Upper lobe of right lung (tissue), 1 donor: ENCODE measurements at regions not wholly inside any gene's neighbourhood (a gene's known extent, or its start where the extent isn't known, plus 50 kb on each side); places are given as distances from the start of the nearest gene placed in this dataset.
A peak's percentile ranks its signal among the peaks of the same experiment; 100 is the strongest.

Experiments used
- ATAC-seq: fragments of 200-7000 bp; cut with Tn5 transposase; one replicate; pipeline ENCODE4 v1.9.1; 2020; ENCODE audit warnings: mild to moderate bottlenecking, moderate library complexity
- DNase-seq: peaks from one replicate; pipeline ENCODE4 v3.0.0-alpha.2; 2020
- H3K27ac ChIP-seq: fragments of 200-600 bp; one replicate; pipeline ENCODE4 v1.8.0; 2022
- H3K27me3 ChIP-seq: fragments of 200-600 bp; one replicate; pipeline ENCODE4 v1.8.0; 2022; ENCODE audit warnings: mild to moderate bottlenecking
- H3K36me3 ChIP-seq: fragments of 200-600 bp; one replicate; pipeline ENCODE4 v1.8.0; 2022
- H3K4me1 ChIP-seq: fragments of 200-600 bp; one replicate; pipeline ENCODE4 v1.8.0; 2022
- H3K4me3 ChIP-seq: fragments of 200-600 bp; one replicate; pipeline ENCODE4 v1.8.0; 2022; ENCODE audit warnings: mild to moderate bottlenecking
- H3K9me3 ChIP-seq: fragments of 200-600 bp; one replicate; pipeline ENCODE4 v1.8.0; 2022
- intact Hi-C: fragments of 100-400 bp; cut with DNase I; formaldehyde crosslinking; loops from one replicate; pipeline ENCODE4 v1.11.0; 2022
- TF ChIP-seq, protein P1 (sequence below): fragments of 200-600 bp; IDR thresholded peaks from one replicate; pipeline ENCODE4 v1.8.0; 2022; ENCODE audit warnings: antibody characterized with exemption
- donor health status: DM: no; HTN: yes; CAD: no; lungs with severe emphysema.

DNA sequence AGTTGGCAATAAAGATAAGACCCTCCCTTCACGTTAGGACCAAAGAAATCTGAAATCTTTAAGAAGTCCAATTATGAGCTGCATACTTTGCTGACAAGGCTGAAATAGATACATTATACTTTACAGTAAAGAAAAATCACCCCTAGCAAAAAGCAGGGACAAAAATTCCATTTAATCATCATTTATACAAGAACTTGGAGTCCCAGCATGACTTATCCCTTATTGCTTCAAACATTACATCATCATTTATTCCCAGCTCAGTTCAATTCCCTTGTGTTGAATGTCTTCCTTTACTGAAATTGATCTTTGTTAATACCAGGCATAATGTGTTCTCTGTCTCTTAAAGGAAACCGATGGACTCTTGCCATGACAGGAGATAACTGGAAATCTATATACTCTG is 449.6 kb upstream of the CCDC196 start:
- Histone ChIP-seq H3K36me3 (no peaks in the 10 kb centered on the region), H3K27ac (no peak overlapping the region), H3K9me3 (no peaks in the 10 kb centered on the region), H3K4me3 (no peak overlapping the region), H3K27me3 (no peaks in the 10 kb centered on the region), H3K4me1 (no peaks in the 10 kb centered on the region)
- TF ChIP-seq, protein P1, sequence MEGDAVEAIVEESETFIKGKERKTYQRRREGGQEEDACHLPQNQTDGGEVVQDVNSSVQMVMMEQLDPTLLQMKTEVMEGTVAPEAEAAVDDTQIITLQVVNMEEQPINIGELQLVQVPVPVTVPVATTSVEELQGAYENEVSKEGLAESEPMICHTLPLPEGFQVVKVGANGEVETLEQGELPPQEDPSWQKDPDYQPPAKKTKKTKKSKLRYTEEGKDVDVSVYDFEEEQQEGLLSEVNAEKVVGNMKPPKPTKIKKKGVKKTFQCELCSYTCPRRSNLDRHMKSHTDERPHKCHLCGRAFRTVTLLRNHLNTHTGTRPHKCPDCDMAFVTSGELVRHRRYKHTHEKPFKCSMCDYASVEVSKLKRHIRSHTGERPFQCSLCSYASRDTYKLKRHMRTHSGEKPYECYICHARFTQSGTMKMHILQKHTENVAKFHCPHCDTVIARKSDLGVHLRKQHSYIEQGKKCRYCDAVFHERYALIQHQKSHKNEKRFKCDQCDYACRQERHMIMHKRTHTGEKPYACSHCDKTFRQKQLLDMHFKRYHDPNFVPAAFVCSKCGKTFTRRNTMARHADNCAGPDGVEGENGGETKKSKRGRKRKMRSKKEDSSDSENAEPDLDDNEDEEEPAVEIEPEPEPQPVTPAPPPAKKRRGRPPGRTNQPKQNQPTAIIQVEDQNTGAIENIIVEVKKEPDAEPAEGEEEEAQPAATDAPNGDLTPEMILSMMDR = no peak
- ATAC-seq = no peak
- intact Hi-C loops = no loop called here
- no peak for DNase-seq

DNA sequence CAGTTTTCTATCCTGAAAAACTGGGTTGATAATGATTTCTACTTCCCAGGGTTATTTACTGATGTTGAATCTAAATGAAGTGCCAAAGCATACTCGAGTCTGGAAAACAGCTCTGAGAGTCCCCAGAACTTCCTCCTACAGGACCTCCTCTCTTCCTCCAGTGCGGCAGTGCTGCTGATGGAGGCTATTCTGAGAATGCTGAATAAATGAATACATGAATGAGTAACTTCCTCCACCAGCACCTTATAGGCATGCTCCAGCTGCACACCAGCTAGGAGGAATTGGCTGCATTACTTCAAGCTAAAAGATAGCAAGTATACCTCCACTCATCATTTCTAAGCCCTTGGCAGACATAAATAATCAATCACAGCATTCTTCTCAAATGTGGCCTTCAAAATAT is 448.8 kb upstream of the CCDC196 start:
- H3K9me3 ChIP-seq = no peaks in the 10 kb centered on the region
- intact Hi-C loops = no loop called here
- no peak for ATAC-seq
- no peak for DNase-seq
- H3K4me1 ChIP-seq = no peaks in the 10 kb centered on the region
- no peaks in the 10 kb centered on the region for H3K27me3 ChIP-seq
- TF ChIP-seq, protein P1 = no peak
- no peak overlapping the region for H3K4me3 ChIP-seq
- H3K36me3 ChIP-seq = no peaks in the 10 kb centered on the region
- no peak overlapping the region for H3K27ac ChIP-seq

DNA sequence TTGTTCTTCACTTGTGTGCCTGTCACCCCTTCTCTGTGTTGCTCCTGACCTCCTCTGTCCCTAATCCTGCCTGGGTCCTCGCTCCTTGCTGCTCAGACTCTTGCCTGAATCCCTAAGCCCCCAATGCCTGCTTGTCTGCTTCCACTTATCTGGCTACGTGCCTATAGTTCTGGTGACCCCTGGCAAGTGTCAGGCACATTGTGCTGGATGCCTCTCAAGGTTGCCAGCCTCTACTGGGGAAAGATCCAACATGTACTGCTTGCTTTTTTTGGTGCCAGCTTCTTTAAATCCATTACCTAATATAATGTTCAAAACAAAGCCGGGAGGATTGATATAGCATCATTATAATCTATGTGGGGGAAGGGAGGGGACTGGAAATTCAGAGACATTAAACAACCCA is 448.0 kb upstream of the CCDC196 start:
- Histone ChIP-seq H3K36me3 (no peaks in the 10 kb centered on the region), H3K27me3 (no peaks in the 10 kb centered on the region), H3K4me1 (no peaks in the 10 kb centered on the region), H3K27ac (no peak overlapping the region), H3K9me3 (no peaks in the 10 kb centered on the region), H3K4me3 (no peak overlapping the region)
- TF ChIP-seq, protein P1 = no peak
- ATAC-seq (no peak), DNase-seq (no peak)
- intact Hi-C loops = no loop called here

DNA sequence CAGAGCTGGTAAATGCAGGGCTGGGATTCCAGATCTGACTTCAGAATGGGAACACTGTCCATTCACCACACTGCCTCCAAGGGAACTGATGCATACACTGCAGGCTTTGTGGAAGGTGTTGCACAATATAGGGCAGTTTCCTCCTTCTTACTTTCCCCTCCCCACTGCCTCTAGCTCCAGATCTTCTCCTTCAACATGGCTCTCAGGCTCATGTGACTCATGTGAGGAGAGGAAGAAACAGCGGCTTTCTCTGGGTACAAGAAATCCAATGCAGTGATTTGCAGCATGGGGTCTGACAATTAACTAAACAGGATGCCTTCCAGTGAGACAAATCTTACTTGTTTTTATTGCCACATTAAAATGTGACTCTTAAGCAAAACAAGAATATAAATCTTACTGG is 447.6 kb upstream of the CCDC196 start:
- intact Hi-C loops = no loop called here
- Histone ChIP-seq H3K36me3 (no peaks in the 10 kb centered on the region), H3K27me3 (no peaks in the 10 kb centered on the region), H3K4me3 (no peak overlapping the region), H3K9me3 (no peaks in the 10 kb centered on the region), H3K27ac (no peak overlapping the region), H3K4me1 (no peaks in the 10 kb centered on the region)
- ATAC-seq = peak; percentile 94
- TF ChIP-seq, protein P1 = no peak
- DNase-seq = no peak

DNA sequence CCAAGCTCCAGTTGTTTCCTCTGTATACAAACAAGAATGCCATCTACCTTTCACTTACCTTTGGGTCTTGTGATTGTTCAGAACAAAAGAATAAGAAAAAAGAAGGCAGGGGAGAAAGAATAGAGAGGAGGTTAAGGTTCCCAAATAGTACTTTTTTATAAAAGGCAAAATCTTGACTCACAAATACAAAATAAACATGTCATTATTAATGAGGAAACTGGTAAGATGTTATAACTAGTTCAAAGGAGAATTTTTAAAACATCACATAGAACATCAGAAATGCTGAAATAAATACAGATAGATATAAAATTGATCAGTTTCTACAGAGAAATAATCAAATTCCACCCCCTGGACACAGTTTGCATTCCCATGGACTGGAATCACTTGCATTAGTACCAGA is 446.7 kb upstream of the CCDC196 start:
- H3K27me3 ChIP-seq = no peaks in the 10 kb centered on the region
- H3K27ac ChIP-seq = no peak overlapping the region
- no peaks in the 10 kb centered on the region for H3K36me3 ChIP-seq
- intact Hi-C loops = no loop called here
- H3K9me3 ChIP-seq = no peaks in the 10 kb centered on the region
- no peak overlapping the region for H3K4me3 ChIP-seq
- no peaks in the 10 kb centered on the region for H3K4me1 ChIP-seq
- DNase-seq (no peak), ATAC-seq (no peak)
- TF ChIP-seq, protein P1 = no peak

DNA sequence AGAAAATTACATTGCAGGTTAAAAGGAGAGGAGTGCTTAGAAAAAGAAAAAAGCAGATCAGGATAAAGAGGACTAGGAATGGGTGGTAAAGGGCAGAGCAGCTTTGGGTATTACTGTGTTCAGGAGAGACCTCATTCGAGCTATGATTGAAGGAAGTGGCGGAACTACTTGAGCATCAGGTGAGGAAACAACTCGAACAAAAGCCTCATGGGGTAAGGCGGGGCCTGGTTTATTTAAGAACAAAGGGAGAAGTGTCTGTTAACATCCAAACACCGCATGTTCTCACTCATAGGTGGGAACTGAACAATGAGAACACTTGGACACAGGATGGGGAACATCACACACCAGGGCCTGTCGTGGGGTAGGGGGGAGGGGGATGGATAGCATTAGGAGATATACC is 444.6 kb upstream of the CCDC196 start:
- DNase-seq (no peak), ATAC-seq (no peak)
- TF ChIP-seq, protein P1 = no peak
- Histone ChIP-seq H3K4me1 (no peaks in the 10 kb centered on the region), H3K27me3 (no peaks in the 10 kb centered on the region), H3K27ac (no peak overlapping the region), H3K4me3 (no peak overlapping the region), H3K9me3 (no peaks in the 10 kb centered on the region), H3K36me3 (no peaks in the 10 kb centered on the region)
- intact Hi-C loops = no loop called here
